MM.1S (cell line): ENCODE measurements at regions not wholly inside any gene's neighbourhood (a gene's known extent, or its start where the extent isn't known, plus 50 kb on each side); places are given as distances from the start of the nearest gene placed in this dataset.

Experiments used
- DNase-seq: peaks from one replicate; pipeline ENCODE4 v3.0.0-alpha.2; 2015
- H2AFZ ChIP-seq: fragments of 300-600 bp; sonication (generic); 2 replicates; pipeline ENCODE4 v1.6.0; 2016; ENCODE audit warnings: antibody characterized with exemption, low read length
- H3F3A ChIP-seq: fragments of 300-600 bp; sonication (generic); 2 replicates; pipeline ENCODE4 v1.6.1; 2016; ENCODE audit warnings: mild to moderate bottlenecking, antibody characterized with exemption, low read length, moderate library complexity, mixed read lengths; ENCODE audit not compliant: insufficient read depth
- H3K27ac ChIP-seq: fragments of 300-600 bp; sonication (generic); 2 replicates; pipeline ENCODE4 v1.5.1; 2016; ENCODE audit warnings: mild to moderate bottlenecking, low read length
- H3K27me3 ChIP-seq: fragments of 300-600 bp; sonication (generic); replicated peaks from 2 replicates; pipeline ENCODE4 v1.6.0; 2016; ENCODE audit warnings: low read length; ENCODE audit not compliant: insufficient read depth
- H3K36me3 ChIP-seq: fragments of 300-600 bp; sonication (generic); replicated peaks from 2 replicates; pipeline ENCODE4 v1.6.1; 2016; ENCODE audit warnings: mild to moderate bottlenecking, low read length, mixed read lengths; ENCODE audit not compliant: insufficient read depth
- H3K4me1 ChIP-seq: fragments of 300-600 bp; sonication (generic); 2 replicates; pipeline ENCODE4 v1.6.1; 2016; ENCODE audit warnings: low read length, mixed read lengths
- H3K4me2 ChIP-seq: fragments of 300-600 bp; sonication (generic); 2 replicates; pipeline ENCODE4 v1.6.0; 2016; ENCODE audit warnings: low read depth, low read length
- H3K4me3 ChIP-seq: fragments of 300-600 bp; sonication (generic); 2 replicates; pipeline ENCODE4 v1.5.1; 2016; ENCODE audit warnings: low read length, mixed read lengths
- H3K79me2 ChIP-seq: fragments of 300-600 bp; sonication (generic); 2 replicates; pipeline ENCODE4 v1.6.1; 2016; ENCODE audit warnings: mixed run types, low read length, mixed read lengths
- H3K9ac ChIP-seq: fragments of 300-600 bp; sonication (generic); 2 replicates; pipeline ENCODE4 v1.6.1; 2016; ENCODE audit warnings: low read length, mixed read lengths
- H3K9me2 ChIP-seq: fragments of 300-600 bp; sonication (generic); replicated peaks from 2 replicates; pipeline ENCODE4 v1.6.1; 2016; ENCODE audit warnings: mild to moderate bottlenecking, low read length, mixed read lengths; ENCODE audit not compliant: insufficient read depth
- H3K9me3 ChIP-seq: fragments of 300-600 bp; sonication (generic); replicated peaks from 2 replicates; pipeline ENCODE4 v1.6.1; 2016; ENCODE audit warnings: mild to moderate bottlenecking, low read length, mixed read lengths; ENCODE audit not compliant: insufficient read depth
- H4K20me1 ChIP-seq: fragments of 300-600 bp; sonication (generic); 2 replicates; pipeline ENCODE4 v1.6.1; 2016; ENCODE audit warnings: mild to moderate bottlenecking, low read length, moderate library complexity, mixed read lengths; ENCODE audit not compliant: insufficient read depth
- EZH2 ChIP-seq: fragments of 300-600 bp; sonication (generic); optimal IDR thresholded peaks from 2 replicates; pipeline ENCODE3; 2017; ENCODE audit warnings: low read depth, mild to moderate bottlenecking, antibody characterized with exemption, low read length, mixed read lengths
- EZH2phosphoT487 ChIP-seq: fragments of 300-600 bp; sonication (generic); IDR thresholded peaks from 2 replicates; pipeline ENCODE4 v1.6.1; 2018; ENCODE audit warnings: antibody characterized with exemption, low read length
- TF ChIP-seq, protein P1 (sequence below): fragments of 300-600 bp; sonication (generic); IDR thresholded peaks from 2 replicates; pipeline ENCODE4 v1.5.1; 2016; ENCODE audit warnings: antibody characterized with exemption, low read length, mixed read lengths

DNA sequence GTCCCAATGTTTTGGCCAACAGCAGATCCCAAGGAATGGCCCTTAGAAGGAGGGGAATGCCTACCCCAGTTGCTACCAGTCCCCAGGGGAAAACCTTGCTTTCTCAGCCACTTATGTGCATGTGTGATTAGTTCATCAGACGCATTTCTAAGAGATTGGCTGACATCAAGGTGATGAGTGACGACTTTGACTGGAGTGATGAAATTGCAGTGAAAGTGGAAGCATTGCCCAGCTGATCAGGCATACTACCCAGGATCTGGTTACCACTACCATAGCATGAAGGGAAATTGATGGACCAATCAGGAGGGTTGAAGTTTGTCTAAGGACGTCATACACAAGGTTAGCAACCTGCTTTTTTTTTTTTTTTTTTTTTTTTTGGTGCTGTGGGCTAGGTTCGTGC lies 90.3 kb upstream of the ELMO1 start:
- Histone ChIP-seq H3K9ac (no peak overlapping the region), H3K27ac (no peak overlapping the region), H3K9me2 (no peaks in the 10 kb centered on the region), H3K79me2 (no peaks in the 10 kb centered on the region), H3K4me3 (no peak overlapping the region), H3K27me3 (no peaks in the 10 kb centered on the region), H2AFZ (no peak overlapping the region), H3K4me2 (no peak overlapping the region), H3K36me3 (no peaks in the 10 kb centered on the region), H3F3A (no peaks in the 10 kb centered on the region), H3K9me3 (no peaks in the 10 kb centered on the region), H4K20me1 (no peaks in the 10 kb centered on the region), H3K4me1 (peaks cover 12% of the 10 kb centered on the region)
- TF ChIP-seq EZH2 (no peak), EZH2phosphoT487 (no peak)
- TF ChIP-seq, protein P1, sequence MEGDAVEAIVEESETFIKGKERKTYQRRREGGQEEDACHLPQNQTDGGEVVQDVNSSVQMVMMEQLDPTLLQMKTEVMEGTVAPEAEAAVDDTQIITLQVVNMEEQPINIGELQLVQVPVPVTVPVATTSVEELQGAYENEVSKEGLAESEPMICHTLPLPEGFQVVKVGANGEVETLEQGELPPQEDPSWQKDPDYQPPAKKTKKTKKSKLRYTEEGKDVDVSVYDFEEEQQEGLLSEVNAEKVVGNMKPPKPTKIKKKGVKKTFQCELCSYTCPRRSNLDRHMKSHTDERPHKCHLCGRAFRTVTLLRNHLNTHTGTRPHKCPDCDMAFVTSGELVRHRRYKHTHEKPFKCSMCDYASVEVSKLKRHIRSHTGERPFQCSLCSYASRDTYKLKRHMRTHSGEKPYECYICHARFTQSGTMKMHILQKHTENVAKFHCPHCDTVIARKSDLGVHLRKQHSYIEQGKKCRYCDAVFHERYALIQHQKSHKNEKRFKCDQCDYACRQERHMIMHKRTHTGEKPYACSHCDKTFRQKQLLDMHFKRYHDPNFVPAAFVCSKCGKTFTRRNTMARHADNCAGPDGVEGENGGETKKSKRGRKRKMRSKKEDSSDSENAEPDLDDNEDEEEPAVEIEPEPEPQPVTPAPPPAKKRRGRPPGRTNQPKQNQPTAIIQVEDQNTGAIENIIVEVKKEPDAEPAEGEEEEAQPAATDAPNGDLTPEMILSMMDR = no peak
- DNase-seq = no peak

DNA sequence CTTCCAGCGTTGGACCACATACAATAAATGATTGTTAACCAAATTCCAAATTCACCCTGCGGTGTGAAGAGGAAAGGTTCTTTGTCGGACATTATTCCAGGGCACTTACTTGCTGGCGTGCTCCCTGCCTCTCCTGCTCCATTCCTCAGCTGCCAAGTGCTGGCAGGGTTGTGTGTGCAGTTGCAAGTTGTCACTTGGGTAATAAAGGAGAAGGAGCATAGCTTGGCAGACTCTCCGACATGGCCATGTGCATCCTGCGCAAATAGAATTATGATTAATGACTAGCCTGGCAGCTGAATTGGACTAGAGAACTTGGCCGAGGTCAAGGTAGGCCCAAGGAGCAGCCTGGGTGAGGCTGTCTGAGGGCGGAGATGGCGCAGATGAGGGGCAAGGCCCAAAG lies 92.3 kb upstream of the ELMO1 start:
- Histone ChIP-seq H3K9ac (no peak overlapping the region), H4K20me1 (no peaks in the 10 kb centered on the region), H3K27me3 (no peaks in the 10 kb centered on the region), H3K9me3 (no peaks in the 10 kb centered on the region), H3K36me3 (no peaks in the 10 kb centered on the region), H3K79me2 (no peaks in the 10 kb centered on the region), H2AFZ (no peak overlapping the region), H3K4me1 (peaks cover 12% of the 10 kb centered on the region), H3F3A (no peaks in the 10 kb centered on the region), H3K9me2 (no peaks in the 10 kb centered on the region), H3K27ac (no peak overlapping the region), H3K4me3 (no peak overlapping the region), H3K4me2 (no peak overlapping the region)
- no peak for DNase-seq
- TF ChIP-seq EZH2phosphoT487 (no peak), EZH2 (no peak)

DNA sequence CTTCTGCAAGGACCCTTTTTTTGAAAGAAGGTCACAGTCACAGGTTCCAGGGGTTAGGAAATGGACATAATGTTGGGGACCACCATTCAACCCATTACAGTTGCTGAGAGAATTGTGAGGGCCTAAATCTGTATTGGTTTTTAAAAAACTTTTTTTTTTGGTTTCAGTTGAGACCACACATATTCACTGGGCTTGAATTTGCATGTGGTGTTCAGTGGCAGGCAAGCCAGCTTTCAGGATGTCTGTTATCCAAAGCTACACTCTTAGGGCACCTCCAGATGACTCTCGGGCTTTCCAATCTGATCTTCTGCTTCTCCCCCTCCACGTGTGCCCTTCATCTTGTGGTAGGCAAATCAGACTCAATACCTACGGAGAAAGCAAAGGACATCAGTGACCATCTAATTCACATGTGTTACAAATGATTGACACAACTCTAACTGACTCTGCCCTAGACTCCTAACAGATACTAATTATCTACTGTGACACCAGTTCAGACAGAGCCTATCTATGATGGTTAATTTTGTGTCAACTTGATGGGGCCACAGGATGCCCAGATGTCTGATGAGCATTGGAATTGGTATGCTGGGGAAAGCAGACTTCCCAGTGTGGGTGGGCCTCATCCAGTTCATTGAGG lies 93.3 kb upstream of the ELMO1 start:
- H3K4me1 ChIP-seq = peaks cover 12% of the 10 kb centered on the region
- no peaks in the 10 kb centered on the region for H3K27me3 ChIP-seq
- TF ChIP-seq EZH2phosphoT487 (no peak), EZH2 (no peak)
- TF ChIP-seq, protein P1 = no peak
- H3K27ac ChIP-seq = no peak overlapping the region
- no peaks in the 10 kb centered on the region for H3F3A ChIP-seq
- DNase-seq = peak; percentile 50
- peak overlapping the region; percentile 31; the same call in 1 of the 2 replicates for H3K4me2 ChIP-seq
- no peak overlapping the region for H3K9ac ChIP-seq
- no peaks in the 10 kb centered on the region for H3K9me3 ChIP-seq
- H3K4me3 ChIP-seq = no peak overlapping the region
- no peaks in the 10 kb centered on the region for H3K9me2 ChIP-seq
- no peaks in the 10 kb centered on the region for H4K20me1 ChIP-seq
- no peaks in the 10 kb centered on the region for H3K36me3 ChIP-seq
- no peak overlapping the region for H2AFZ ChIP-seq
- H3K79me2 ChIP-seq = no peaks in the 10 kb centered on the region
